NCI-H2081 treated with DMSO at 0.1 percent for 48 hours (cell line): ENCODE measurements at regions not wholly inside any gene's neighbourhood (a gene's known extent, or its start where the extent isn't known, plus 50 kb on each side); places are given as distances from the start of the nearest gene placed in this dataset.
A peak's percentile ranks its signal among the peaks of the same experiment; 100 is the strongest.

Source experiments
- DNase-seq: peaks from one replicate; lab custom pipeline; 2025; lab: John Stamatoyannopoulos, UW

DNA sequence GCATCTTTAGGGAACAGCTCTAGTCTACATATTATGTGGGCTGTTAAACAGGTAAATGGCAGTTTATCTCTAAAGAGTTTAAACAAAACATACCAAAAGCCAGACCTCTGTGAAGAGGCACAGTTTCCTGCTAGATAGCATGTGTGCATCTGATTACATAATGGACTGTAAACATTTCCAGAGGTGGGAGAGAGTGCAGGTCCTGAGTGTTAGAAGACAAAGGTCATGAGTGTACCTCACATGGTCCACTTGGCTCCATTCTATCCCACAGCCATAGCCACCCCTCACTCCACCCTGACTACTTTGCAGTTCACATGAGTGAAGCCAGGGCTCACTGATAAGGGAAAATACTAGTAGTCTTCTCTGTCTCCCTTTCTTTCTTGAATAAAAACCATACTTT, 233.4 kb downstream of the MTX2 start:
- no peak for DNase-seq

GRCh38 chr2:176503776-176504175, 234.5 kb downstream of the MTX2 start:
- no peak for DNase-seq

DNA sequence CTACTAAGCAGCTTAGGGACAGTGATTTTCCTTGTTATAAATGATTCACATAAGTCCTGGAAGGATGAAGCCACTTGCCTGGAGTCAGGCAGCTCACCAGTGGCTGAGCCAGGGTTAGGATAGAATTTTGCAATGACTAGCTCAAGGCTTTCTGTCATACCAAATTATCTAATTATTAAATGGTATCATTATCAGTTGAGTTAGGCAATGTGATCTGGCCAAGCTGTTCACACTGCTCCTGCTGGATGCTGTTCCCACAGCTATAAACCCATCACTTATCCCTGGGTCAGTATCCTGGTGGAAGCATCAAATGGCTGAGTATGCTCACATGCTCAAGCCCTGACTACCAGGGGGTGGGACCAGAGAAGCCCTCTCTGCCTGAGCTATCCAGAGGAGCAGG, 235.2 kb downstream of the MTX2 start:
- DNase-seq: no peak

DNA sequence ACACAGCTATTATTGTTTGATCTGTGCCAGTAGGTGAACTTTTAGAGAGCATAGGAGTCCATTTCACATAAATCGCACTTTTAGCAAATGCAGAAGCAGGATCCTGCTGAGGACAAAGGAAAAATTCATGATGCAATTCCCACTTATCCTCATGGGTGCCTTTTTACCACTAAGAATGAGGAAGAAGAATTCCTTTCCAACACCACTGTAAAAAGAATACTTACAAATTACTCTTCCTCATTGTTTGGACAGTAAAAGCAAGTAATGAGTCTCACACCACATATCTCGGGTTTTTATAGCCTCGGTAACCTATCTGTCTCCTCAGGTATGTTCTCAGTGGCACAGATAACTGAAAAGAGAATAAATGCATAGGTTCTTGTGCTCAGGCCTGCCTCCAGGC, 238.5 kb downstream of the MTX2 start:
- no peak for DNase-seq

GRCh38 chr2:176508374-176508773, 239.1 kb downstream of the MTX2 start:
- DNase-seq: no peak

DNA sequence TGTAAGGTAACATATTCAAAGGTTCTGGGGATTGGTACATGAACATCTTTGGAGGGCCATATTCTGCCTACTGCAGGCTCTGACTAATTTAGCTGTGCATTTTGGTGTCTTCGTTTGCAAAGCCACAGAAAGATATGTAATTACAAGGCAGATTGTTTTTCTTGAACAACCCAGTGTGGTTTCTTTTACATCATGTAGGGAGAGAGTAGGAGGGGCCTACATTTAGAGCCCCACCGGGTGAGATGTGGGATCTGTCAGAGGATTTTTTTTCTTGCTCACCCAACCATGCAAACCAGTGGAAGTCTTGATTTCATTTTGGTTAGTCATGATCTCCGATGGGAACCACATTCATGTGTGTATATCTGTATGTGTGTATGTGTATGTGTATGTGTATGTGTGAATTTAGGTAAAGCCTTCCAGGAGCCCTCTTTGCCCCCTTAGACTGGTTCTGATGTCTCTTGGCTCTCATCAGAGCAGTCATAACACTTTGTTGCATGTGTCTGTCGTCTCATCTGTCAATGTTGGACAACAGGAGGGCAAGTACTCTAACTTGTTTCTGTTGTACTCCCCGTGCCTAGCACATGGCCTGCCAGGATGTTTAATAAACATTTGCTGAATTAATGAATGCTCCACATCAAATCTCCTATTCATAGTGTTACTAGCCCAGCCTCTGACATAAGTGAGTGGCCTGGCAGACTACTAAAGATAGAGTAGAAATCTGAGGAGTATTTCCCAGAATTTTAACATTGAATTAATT, 239.9 kb downstream of the MTX2 start:
- DNase-seq: no peak

DNA sequence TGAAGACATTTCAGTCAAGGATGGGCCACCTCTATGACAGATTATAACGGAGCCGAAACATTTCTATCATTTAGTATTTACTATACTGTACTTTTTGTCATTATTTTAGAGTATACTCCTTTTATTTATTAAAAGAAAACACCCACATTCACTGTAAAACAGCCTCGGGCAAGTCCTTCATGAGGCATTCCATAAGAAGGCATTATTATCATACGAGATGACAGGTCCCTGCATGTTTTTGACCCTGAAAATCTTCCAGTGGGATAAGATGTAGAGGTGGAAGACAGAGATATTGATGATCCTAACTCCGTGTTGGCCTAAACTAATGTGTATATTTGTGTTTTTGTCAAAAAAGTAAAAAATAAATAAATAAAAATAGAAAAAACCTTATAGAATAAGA, 245.0 kb downstream of the MTX2 start:
- no peak for DNase-seq

DNA sequence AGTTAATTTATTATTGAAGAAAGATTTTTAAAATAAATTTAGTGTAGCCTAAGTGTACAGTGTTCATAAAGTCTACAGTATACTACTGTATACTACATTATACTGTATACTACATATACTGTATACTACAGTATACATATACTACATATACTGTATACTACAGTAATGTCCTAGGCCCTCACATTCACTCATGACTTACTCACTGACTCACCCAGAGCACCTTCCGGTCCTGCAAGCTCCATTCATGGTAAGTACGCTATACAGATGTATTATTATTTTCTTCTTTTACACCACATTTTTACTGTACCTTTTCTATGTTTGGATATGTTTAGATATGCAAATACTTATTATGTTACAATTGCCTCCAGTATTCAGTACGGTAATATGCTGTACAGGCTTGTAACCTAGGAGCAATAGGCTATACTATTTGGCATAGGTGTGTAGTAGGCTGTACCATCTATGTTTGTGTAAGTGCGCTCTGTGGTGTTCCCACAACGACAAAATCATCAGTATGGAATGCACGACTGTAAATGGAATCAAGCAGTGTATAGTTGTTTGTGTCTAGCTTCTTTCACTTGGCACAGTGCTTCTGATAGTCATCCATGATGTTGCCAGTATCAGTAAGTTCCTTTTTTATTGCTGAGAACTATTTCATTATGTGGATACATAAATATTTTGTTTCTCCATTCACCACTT, 245.7 kb downstream of the MTX2 start:
- DNase-seq: no peak

GRCh38 chr2:176516051-176516602, 246.9 kb downstream of the MTX2 start:
- no peak for DNase-seq

DNA sequence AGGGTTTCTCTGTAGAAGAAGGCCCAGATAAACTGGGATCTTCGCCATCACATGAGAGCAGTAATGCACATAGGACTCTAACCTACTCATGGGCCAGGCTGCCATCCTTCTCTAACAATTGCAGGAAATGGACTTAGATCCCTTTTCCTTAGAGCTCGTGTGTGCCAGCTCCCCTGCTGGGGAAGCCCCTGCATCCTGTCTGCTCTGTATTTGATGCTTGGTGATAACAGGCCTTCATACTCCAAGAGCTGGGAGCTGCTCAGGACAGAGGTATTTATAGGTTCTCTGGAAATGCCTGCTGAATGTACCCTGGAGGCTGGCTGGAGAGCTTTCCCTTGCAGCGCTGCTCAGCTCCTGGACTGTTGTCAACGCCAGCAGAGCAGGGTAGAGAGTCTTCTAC, 249.6 kb downstream of the MTX2 start:
- no peak for DNase-seq

DNA sequence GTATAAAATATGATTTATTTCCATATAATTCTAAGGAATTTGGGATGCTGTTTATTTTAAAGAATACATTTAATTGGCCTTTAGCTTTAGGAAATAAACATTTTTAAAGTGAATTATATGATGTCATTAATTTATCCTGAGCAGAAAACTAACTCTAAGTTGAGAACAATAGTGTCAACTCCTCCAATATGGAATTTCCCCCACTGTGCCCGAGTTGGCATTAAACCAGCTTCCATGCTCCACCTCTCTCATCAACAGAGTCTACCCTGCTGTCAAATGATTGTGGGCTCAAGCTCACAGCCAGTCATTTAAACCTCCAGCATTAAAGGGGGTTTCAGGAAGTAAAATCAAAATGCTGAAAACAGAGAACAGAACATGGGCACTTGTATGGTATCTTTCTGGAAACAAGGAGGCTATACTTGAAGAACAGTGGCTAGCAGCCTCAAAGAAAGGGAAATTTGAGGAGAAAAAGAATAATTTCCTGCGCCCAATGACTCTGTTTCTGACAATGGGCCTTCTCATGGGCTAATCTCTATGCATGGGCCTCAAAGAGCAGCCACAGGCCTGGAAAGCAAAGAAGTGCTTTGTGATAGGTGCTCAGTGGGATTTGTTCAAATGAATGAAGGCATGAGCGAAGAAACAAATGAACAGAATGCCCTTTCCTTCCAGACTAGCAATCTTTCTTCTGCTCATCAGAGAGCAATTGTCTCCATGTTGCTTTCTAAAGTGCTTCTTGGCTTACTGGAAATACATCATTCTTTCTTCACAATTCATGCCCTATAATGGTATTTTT, 252.8 kb downstream of the MTX2 start:
- DNase-seq: no peak

DNA sequence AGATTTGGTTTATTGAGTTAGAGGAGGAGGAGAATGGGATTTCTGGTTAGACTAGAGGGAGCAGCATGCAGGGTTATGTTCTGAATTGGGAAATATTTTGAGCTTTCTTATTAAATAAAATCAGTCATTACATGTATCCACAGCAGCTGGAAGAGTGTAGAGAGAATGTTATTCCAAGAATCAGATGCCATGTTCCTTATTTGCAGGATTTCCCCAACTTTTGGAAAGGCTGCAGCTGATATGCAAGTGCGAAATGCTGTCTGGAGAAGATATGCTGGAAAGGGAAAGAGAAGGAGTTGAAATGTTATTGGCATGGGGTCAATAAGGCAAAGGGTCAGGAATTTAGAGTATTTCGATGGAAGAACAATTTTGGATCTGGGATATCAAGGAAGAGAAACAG, 255.8 kb downstream of the MTX2 start:
- no peak for DNase-seq

DNA sequence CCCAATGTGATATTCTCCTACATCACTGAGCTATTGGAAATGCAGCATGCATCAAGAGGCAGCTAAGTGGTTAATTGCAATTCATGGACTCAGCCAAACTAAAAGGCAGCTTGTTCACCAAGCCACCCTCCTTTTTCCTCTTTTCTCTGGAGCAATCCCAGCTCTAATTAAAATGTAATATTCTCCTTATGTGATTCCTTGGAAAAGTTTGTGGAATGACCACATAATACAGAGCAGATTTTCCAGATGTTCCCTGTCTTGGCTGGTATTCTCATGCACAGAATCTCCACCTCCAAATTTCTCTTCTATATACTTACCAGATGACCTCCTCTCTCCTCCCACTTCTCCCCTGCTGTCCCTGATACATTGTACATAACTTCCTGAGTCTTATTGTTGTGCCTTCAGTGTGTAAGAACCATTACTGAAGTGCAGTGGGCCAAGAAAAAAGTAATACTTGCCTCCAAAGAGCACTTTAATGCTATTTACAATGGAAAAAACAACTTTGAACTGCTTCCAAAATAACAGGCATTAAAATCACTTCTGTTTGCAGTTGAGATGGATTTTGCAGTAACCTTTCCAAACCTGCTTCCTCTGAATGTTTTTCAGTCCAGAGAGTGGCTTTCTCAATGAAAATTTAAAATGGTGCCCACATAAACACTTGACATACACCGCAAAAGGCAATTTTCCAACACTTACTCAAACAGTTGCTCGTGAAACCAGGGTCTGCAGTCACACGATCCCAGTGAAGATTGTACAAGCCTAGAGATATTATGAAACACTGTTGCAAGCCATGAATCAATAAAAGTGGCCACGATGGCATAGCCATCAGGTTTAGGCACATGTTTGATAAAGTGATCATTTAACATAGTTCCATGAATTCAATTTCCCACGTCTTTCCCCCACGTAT, 258.0 kb downstream of the MTX2 start:
- DNase-seq: no peak

GRCh38 chr2:176531608-176532007, 262.4 kb downstream of the MTX2 start:
- no peak for DNase-seq

DNA sequence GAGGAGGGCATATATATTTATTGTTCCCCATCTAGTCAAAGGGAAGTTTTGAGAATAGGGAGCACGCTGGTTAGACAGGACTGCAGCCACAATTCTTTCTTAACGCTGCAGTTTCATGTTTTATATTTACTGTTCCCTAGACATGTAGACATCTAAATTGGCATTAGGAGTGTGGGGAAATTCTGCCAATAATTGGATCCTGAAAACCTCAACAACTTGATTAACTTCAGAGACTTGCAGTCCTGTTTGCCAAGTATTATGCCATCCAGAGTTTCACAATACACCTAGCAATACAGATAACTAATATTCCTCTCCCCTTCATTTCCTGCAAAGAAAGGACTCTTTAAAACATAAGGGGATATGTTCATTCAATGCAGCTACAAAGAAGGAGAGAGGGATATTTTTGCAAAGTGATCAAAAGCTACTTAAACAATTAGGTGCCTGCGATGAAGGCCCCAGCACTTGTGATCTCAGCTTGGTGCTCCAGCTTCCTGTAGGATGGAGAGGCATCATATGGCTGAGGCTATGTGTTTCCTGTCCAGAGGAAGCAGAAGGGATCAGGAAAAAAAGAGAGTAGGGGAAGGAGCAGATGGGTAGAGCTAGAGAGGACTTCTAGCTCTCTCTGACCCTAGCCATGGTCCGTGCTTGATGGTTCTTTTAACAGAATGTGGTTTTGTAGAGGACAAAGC, 264.4 kb downstream of the MTX2 start:
- no peak for DNase-seq

GRCh38 chr2:176534798-176535466, 265.7 kb downstream of the MTX2 start:
- DNase-seq: peak; percentile 31

GRCh38 chr2:176535467-176536113, 266.3 kb downstream of the MTX2 start:
- DNase-seq: no peak

- DNase-seq: no peak
Measured at GRCh38 chr2:176536439-176537133, 267.3 kb downstream of the MTX2 start.

- DNase-seq: no peak
Measured at GRCh38 chr2:176537932-176538331, 268.7 kb downstream of the MTX2 start.
